ENCODE measurements at regions not wholly inside any gene's neighbourhood (a gene's known extent, or its start where the extent isn't known, plus 50 kb on each side); places are given as distances from the start of the nearest gene placed in this dataset.
"Not testable (repeated sequence)": the region's sequence is repeated elsewhere in the genome, so short reads cannot be mapped to it uniquely, and the experiment has no call there.

DNA sequence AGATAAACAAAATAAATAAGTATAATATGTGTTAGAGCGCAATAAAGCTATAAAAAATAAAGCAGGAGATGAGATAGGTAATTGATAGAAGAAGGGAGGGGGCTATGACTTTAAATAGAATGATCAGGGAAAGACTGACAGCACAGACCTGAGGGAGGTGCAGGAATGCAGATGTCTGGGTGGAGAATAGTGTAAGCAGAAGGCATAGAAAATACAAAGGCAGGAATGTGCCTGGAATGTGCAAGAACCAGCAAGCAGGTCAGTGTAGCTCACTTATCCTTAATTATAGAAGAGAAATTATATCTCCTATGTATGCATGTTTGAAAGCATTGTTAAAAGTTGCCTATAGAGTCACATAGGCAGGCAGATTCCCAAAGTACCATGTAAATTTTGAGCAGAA lies 239.4 kb upstream of the SOX14 start:
- Histone ChIP-seq H3K4me1 (ENCODE audit: insufficient read depth, low read length) (no peaks in the 10 kb centered on the region; the same call in 1 of the 2 replicates), H3K9ac (ENCODE audit: low read depth, low read length) (no peak overlapping the region), H3K36me3 (ENCODE audit: insufficient read depth, low read length) (no peaks in the 10 kb centered on the region), H3K9me3 (ENCODE audit: control insufficient read depth, insufficient read depth, low read length) (no peaks in the 10 kb centered on the region)

DNA sequence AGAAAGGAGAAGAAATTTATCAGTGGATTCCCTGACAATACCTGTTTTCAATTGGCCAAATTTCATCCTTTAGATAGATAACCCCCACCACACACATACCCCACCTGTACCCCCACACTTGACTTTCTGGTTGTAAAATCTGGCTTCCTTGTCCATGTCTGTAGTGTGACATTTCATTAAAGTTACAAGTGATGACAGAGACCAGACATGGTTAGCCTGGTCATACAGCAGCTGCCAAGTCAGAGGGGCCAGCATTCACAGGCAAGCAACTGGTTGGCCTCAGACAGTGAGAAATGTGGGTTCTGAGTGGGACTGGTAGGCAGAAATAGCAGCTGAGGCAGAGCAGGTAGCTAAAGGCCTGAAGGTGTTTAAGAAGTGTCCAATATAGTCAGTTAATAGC lies 238.6 kb upstream of the SOX14 start:
- H3K4me1 ChIP-seq (ENCODE audit: insufficient read depth, low read length) = no peaks in the 10 kb centered on the region; the same call in 1 of the 2 replicates
- no peak overlapping the region for H3K9ac ChIP-seq (ENCODE audit: low read depth, low read length)
- no peaks in the 10 kb centered on the region for H3K9me3 ChIP-seq (ENCODE audit: control insufficient read depth, insufficient read depth, low read length)
- H3K36me3 ChIP-seq (ENCODE audit: insufficient read depth, low read length) = no peaks in the 10 kb centered on the region

DNA sequence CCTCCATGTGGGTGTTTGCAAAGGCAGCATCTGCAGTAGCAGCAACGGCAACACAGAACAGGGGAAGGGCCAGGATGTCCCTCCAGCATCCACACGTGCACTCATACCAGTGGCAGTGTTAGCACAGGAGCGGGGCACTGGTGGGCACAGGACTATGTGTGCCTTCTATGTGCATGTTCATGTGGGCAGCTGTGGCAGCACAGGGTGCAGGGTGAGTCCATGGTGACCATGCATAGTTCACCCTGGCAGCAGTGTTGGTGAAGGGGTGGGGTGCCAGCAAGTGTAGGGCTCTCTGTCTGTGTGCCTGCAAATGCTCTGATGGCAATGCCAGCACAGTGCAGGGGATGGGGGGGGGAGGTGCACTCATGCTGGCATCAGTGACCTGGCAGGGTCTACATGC lies 222.1 kb upstream of the SOX14 start:
- Histone ChIP-seq H3K4me1 (ENCODE audit: insufficient read depth, low read length) (no peaks in the 10 kb centered on the region), H3K9ac (ENCODE audit: low read depth, low read length) (no peak overlapping the region), H3K9me3 (ENCODE audit: control insufficient read depth, insufficient read depth, low read length) (no peaks in the 10 kb centered on the region), H3K36me3 (ENCODE audit: insufficient read depth, low read length) (no peaks in the 10 kb centered on the region)

DNA sequence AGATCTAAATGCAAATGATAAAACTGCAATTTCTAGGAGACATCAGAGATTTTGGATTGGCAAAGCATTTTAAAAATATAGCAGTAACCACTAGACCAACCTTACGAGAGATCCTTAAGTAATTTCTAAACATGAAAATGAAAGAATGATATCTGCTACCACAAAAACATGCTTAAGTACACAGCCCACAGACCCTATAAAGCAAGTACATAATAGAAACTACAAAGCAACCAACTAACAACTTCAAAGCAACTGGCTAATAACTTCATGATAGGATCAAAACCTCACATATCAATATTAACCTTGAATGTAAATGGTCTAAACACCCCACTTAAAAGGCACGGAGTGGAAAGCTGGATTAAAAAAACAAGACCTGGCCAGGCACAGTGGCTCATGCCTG lies 209.9 kb upstream of the SOX14 start:
- H3K9ac ChIP-seq (ENCODE audit: low read depth, low read length) = no peak overlapping the region
- H3K4me1 ChIP-seq (ENCODE audit: insufficient read depth, low read length) = no peaks in the 10 kb centered on the region
- no peaks in the 10 kb centered on the region for H3K9me3 ChIP-seq (ENCODE audit: control insufficient read depth, insufficient read depth, low read length)
- H3K36me3 ChIP-seq (ENCODE audit: insufficient read depth, low read length) = no peaks in the 10 kb centered on the region

DNA sequence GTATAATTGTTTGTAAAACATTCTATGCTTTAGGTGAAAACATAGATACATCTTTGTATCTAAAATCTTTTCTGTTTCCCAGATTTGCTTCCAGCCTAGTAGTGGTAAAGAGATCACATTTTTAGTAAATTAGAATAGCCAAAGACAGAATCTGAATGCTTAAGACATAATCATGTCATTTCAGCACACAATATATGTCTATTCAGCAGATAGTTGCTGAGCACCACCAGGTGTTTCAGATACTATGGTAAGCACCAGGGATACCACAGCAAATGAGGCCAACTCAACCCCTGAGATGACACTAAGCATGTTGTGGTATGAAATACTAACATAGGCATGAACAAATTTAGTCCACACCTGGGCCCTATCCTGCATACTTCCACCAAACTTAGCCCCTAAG lies 195.2 kb upstream of the SOX14 start:
- Histone ChIP-seq H3K9me3 (ENCODE audit: control insufficient read depth, insufficient read depth, low read length) (no peaks in the 10 kb centered on the region), H3K4me1 (ENCODE audit: insufficient read depth, low read length) (no peaks in the 10 kb centered on the region; the same call in 1 of the 2 replicates), H3K36me3 (ENCODE audit: insufficient read depth, low read length) (no peaks in the 10 kb centered on the region), H3K9ac (ENCODE audit: low read depth, low read length) (no peak overlapping the region)

DNA sequence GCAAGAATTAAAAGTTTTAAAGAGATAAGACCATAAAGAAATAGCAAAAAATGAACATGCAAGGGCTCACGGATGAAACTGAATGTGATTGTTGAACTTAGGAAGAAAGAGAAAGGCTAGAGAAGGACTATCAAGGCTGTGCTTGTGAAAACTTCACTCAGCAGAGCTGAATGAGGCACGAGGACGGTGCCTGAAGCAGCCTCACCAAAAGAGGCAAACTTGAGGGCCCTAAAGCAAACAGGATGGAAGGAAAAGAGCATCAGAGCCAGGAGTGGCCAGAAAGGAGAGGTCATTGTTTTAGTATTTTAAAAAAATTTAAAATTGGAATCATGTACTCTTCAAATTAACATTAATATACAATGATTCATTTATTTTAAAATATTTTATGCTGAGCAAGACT lies 191.2 kb upstream of the SOX14 start:
- Histone ChIP-seq H3K9me3 (ENCODE audit: control insufficient read depth, insufficient read depth, low read length) (0 out of 2 replicates have a peak, but pooled peaks cover 2% of the 10 kb centered on the region), H3K4me1 (ENCODE audit: insufficient read depth, low read length) (no peaks in the 10 kb centered on the region; the same call in 1 of the 2 replicates), H3K36me3 (ENCODE audit: insufficient read depth, low read length) (no peaks in the 10 kb centered on the region), H3K9ac (ENCODE audit: low read depth, low read length) (no peak overlapping the region)

DNA sequence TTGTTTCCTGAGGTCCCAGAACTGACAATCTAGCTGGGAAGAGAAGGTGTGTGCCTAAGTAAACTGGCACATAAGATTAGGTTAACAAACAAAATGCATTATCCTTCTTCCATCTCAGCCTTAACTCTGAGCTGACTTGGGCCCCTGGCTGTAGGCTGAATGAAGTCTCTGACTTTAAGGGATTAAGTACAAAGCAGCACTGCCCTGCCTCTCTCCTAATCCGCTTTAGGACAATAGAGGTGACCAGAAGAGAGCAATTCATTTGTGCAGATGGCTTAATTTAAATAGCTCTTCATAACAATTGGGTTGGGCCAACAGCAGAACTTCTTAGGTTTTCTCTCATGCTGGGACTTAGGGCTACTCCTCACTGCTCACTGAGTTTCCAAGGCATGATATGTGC lies 181.6 kb upstream of the SOX14 start:
- Histone ChIP-seq H3K4me1 (ENCODE audit: insufficient read depth, low read length) (peaks cover 6% of the 10 kb centered on the region; the same call in 1 of the 2 replicates), H3K9ac (ENCODE audit: low read depth, low read length) (no peak overlapping the region), H3K9me3 (ENCODE audit: control insufficient read depth, insufficient read depth, low read length) (peaks cover 3% of the 10 kb centered on the region; the same call in 1 of the 2 replicates), H3K36me3 (ENCODE audit: insufficient read depth, low read length) (no peaks in the 10 kb centered on the region)

DNA sequence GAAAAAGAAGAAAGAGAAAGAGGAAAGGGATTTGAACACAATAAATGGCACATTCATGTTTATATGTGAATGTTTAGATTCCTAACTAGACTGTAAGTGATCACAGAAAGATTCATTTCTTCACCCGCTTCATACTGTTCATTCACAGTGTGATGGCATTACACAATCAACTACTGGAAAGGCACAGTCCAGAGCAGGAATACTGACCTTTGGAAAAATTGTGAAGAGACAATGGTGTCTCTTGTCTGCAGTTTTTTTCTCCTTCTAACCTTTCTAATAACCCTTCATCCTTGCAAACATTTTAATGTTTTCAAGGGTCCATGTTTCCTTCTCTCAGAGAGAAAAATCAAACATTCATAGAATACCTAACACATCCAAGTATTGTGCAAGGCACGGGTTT lies 180.9 kb upstream of the SOX14 start:
- Histone ChIP-seq H3K36me3 (ENCODE audit: insufficient read depth, low read length) (no peaks in the 10 kb centered on the region), H3K9me3 (ENCODE audit: control insufficient read depth, insufficient read depth, low read length) (peaks cover 3% of the 10 kb centered on the region; the same call in 1 of the 2 replicates), H3K9ac (ENCODE audit: low read depth, low read length) (no peak overlapping the region), H3K4me1 (ENCODE audit: insufficient read depth, low read length) (peaks cover 6% of the 10 kb centered on the region; the same call in 1 of the 2 replicates)

DNA sequence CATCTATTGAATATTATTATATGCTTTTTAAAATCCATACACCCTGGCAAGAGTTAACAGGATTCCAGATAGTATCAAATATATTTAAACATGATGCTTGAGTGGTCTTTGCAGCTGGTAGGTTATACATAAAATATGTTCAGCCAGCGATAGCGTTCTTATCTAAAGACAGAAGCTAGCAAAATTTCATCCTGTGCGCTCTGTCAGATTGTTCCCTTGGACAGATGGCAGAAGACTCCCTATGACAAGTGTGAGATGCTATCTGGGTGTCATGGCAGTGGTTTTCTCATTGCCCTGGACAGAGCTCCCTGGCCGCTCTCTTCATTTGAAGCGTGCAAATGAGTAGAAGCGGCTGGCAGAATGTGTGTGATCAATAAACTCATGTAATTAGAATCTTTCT lies 175.2 kb upstream of the SOX14 start:
- Histone ChIP-seq H3K9me3 (ENCODE audit: control insufficient read depth, insufficient read depth, low read length) (no peaks in the 10 kb centered on the region; the same call in none of the 2 replicates), H3K9ac (ENCODE audit: low read depth, low read length) (no peak overlapping the region), H3K36me3 (ENCODE audit: insufficient read depth, low read length) (no peaks in the 10 kb centered on the region), H3K4me1 (ENCODE audit: insufficient read depth, low read length) (no peaks in the 10 kb centered on the region)

DNA sequence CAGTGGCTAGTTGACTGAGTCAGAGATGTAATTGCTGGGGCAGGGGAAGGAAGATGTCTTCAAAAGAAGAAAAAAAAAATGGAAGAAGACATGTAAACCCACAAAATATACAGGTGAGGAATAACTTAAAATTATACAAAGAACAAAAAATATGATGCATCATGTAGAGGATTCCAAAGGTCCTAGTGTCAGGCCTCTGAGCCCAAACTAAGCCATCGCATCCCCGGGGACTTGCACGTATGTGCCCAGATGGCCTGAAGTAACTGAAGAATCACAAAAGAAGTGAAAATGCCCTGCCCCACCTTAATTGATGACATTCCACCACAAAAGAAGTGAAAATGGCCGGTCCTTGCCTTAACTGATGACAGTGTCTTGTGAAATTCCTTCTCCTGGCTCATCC lies 168.7 kb upstream of the SOX14 start:
- H3K9me3 ChIP-seq (ENCODE audit: control insufficient read depth, insufficient read depth, low read length); H3K4me1 ChIP-seq (ENCODE audit: insufficient read depth, low read length); H3K9ac ChIP-seq (ENCODE audit: low read depth, low read length); H3K36me3 ChIP-seq (ENCODE audit: insufficient read depth, low read length): not testable (repeated sequence)

DNA sequence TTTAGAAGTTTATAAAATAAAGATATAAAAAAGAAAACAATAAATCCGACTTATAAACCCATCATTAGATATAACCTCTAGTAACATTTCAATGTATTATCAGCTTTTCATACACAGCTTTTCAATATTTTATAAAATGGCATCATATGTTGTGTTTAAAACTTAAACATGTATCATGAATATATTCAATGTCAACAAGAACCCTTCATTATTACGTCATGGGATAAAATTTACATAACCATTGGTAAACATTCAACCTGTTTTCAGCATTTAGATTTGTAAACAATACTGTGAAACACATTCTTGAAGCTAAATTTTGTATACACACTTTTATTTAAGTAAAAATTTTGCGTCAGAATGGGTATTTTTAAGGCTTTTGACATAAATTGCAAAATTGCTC lies 153.4 kb upstream of the SOX14 start:
- Histone ChIP-seq H3K36me3 (ENCODE audit: insufficient read depth, low read length) (no peaks in the 10 kb centered on the region), H3K9me3 (ENCODE audit: control insufficient read depth, insufficient read depth, low read length) (no peaks in the 10 kb centered on the region), H3K9ac (ENCODE audit: low read depth, low read length) (no peak overlapping the region), H3K4me1 (ENCODE audit: insufficient read depth, low read length) (peaks cover 25% of the 10 kb centered on the region)

DNA sequence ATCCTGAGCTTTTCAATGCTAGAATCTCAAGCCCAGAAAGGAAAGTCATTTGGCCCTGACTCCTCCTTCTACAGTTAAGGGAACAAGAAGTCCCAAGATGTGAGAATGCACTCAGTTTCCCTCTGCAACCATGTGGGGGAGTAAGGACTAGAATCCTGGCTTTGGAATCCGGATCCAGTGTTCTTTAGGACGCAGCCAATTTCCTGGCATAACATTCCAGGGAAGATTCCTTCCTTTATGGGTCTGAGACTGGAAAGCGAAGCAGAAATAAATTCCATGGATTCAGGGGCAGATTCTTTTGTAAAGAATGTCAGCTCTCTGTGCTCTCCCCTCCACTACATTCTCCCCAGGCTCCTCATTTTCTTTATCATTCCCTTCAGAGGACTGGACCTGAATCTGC lies 151.8 kb upstream of the SOX14 start:
- Histone ChIP-seq H3K36me3 (ENCODE audit: insufficient read depth, low read length) (no peaks in the 10 kb centered on the region), H3K9ac (ENCODE audit: low read depth, low read length) (no peak overlapping the region), H3K9me3 (ENCODE audit: control insufficient read depth, insufficient read depth, low read length) (no peaks in the 10 kb centered on the region), H3K4me1 (ENCODE audit: insufficient read depth, low read length) (peaks cover 25% of the 10 kb centered on the region)

DNA sequence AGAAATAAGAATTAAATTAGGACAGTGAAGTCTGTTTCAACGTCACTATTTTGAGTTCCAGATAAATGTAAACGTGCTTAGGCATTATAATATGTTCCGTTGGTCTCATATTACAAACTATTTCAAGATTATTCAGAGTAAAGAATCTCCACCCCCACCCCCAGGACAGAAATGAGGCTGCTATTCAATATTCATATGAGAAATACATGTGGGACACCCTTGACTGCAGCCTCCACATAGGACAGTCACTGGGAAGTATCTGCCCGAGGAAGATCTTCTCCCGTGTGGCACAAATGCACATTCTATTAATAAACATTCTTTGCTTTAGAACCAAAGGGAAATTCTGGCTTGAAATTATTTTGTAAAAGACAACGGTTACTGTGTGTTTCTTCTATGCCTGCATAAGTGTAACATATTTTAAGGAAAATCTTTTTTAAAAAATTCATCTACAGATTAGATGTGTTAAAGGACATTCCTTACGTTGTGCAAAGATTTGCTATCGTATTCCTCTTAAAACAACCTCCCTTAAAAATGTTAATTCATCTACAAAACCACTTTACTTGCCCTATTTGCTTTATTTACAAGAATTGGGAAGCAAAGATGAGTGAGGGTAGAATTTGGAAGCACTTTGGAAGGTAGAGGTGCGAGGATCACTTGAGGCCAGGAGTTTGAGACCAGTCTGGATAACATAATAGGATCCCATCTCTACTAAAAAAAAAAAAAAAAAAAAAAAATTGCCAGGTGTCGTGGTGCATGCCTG lies 148.3 kb upstream of the SOX14 start:
- Histone ChIP-seq H3K4me1 (ENCODE audit: insufficient read depth, low read length) (peaks cover 25% of the 10 kb centered on the region), H3K36me3 (ENCODE audit: insufficient read depth, low read length) (no peaks in the 10 kb centered on the region), H3K9ac (ENCODE audit: low read depth, low read length) (no peak overlapping the region), H3K9me3 (ENCODE audit: control insufficient read depth, insufficient read depth, low read length) (peaks cover 2% of the 10 kb centered on the region; the same call in 1 of the 2 replicates)

DNA sequence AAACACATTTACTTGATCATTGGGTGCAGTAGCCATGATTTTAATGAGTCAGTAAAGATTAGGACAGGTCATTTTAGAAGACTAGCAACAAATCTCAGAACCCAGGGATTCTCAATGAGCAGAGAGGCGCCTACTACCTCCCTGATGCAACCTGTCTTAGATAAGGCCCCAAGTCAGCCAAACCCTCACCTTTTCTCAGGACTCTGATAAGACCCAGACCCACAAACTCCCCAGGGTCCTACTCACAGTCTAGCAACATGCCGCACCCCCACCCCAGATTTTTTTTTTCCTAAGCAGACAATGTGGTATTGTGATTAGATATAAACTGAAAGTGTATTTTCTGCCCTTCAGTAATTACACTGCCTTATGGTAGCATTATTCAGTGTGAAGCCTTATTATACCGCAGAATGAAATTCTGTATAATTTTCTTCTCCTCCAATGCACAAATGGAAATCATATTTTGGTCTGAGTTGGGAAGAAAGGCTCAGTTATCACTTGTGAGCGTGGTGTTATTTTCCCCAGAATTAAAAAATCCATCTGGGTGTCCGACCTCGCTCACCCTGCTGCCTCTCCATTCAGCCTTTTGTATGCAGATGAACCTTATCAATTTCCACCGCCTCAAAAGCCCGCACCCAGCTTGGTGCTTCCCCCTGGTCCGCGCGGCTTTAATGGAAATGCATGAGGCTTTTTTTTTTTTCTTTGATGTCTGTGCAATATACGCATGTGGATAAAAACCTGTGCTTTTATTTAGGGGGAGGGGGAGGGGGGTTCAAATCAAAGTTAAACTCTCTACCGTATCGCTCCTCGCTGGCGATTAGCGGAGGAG lies 122.0 kb upstream of the SOX14 start:
- Histone ChIP-seq H3K4me1 (ENCODE audit: insufficient read depth, low read length) (peaks cover 15% of the 10 kb centered on the region), H3K36me3 (ENCODE audit: insufficient read depth, low read length) (no peaks in the 10 kb centered on the region), H3K9ac (ENCODE audit: low read depth, low read length) (no peak overlapping the region), H3K9me3 (ENCODE audit: control insufficient read depth, insufficient read depth, low read length) (no peaks in the 10 kb centered on the region)

DNA sequence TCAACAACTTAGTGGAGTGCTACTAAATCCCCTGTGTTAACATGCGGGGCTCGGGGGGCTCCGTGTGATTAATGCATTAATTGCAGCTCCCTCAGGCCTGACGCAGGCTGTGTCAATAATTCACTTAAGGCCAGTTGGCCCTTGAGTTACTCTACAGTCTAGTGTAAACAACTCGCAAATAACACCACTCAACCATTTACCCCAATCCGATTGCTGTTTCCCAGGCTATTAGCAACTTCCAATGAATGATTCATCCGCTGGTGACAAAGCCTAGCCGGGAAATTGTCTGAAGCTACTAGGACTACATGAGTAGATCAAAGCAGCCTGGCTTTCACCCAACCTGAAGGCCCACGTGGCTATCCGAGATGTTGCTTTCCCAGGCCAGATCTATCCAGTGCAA lies 121.3 kb upstream of the SOX14 start:
- H3K9me3 ChIP-seq (ENCODE audit: control insufficient read depth, insufficient read depth, low read length) = no peaks in the 10 kb centered on the region
- H3K4me1 ChIP-seq (ENCODE audit: insufficient read depth, low read length) = peaks cover 20% of the 10 kb centered on the region
- no peaks in the 10 kb centered on the region for H3K36me3 ChIP-seq (ENCODE audit: insufficient read depth, low read length)
- no peak overlapping the region for H3K9ac ChIP-seq (ENCODE audit: low read depth, low read length)

Measured in ES-I3 (cell line).